ENCODE measurements at regions not wholly inside any gene's neighbourhood (a gene's known extent, or its start where the extent isn't known, plus 50 kb on each side); places are given as distances from the start of the nearest gene placed in this dataset.

DNA sequence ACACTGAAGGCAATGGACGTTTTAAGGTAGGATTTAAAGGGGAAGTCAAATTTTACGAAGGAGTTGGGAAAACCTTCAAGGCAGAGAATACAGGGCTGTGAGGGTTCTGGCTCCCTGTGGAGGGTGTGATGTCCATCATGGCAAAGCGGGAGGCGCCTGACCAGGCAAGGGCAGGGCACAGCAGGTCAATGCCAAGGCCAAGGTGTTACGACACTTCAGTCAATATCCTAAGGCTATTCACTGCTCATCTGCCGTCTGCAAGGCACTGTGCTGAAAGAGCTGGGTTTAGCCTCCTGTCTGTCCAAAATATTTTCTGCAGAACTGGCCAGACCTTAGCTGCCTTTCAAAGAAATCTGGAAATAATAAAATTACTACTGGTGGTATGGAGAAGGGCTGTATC, 297.9 kb upstream of the MGMT start:
- TF ChIP-seq, protein P1, sequence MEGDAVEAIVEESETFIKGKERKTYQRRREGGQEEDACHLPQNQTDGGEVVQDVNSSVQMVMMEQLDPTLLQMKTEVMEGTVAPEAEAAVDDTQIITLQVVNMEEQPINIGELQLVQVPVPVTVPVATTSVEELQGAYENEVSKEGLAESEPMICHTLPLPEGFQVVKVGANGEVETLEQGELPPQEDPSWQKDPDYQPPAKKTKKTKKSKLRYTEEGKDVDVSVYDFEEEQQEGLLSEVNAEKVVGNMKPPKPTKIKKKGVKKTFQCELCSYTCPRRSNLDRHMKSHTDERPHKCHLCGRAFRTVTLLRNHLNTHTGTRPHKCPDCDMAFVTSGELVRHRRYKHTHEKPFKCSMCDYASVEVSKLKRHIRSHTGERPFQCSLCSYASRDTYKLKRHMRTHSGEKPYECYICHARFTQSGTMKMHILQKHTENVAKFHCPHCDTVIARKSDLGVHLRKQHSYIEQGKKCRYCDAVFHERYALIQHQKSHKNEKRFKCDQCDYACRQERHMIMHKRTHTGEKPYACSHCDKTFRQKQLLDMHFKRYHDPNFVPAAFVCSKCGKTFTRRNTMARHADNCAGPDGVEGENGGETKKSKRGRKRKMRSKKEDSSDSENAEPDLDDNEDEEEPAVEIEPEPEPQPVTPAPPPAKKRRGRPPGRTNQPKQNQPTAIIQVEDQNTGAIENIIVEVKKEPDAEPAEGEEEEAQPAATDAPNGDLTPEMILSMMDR (IDR thresholded peaks at IDR 0.05): no peak
- no peak for TF ChIP-seq EP300 (IDR thresholded peaks at IDR 0.05)

Measured in sigmoid colon (tissue), 4 donors.